ENCODE measurements at regions not wholly inside any gene's neighbourhood (a gene's known extent, or its start where the extent isn't known, plus 50 kb on each side); places are given as distances from the start of the nearest gene placed in this dataset.

DNA sequence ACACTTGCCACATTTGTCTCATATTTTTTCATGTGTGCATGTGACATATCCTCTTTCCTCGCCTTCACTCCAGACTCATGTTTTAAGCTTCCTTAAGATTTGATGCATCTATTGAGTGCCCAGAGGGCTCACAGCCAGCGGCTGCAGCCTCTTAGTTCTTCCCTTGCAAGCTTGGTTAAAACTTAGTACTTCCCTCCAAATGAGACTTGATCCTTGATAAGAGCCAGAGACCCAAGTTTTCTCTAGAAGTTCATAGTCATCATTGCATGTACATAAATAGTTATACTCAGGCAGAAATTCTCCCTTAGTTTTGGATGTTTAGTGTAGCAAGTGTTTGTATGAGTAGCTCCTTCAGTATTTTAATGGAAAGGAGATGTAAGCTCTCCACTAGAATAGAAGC is 337.6 kb upstream of the B3GALT2 start:
- H3K9ac ChIP-seq (ENCODE audit: low read length): no peak overlapping the region
- H3K27me3 ChIP-seq (ENCODE audit: insufficient read depth, low read length): no peaks in the 10 kb centered on the region
- TF ChIP-seq EZH2 (IDR thresholded peaks at IDR 0.05; ENCODE audit: borderline replicate concordance, low read length): no peak
- TF ChIP-seq, protein P1, sequence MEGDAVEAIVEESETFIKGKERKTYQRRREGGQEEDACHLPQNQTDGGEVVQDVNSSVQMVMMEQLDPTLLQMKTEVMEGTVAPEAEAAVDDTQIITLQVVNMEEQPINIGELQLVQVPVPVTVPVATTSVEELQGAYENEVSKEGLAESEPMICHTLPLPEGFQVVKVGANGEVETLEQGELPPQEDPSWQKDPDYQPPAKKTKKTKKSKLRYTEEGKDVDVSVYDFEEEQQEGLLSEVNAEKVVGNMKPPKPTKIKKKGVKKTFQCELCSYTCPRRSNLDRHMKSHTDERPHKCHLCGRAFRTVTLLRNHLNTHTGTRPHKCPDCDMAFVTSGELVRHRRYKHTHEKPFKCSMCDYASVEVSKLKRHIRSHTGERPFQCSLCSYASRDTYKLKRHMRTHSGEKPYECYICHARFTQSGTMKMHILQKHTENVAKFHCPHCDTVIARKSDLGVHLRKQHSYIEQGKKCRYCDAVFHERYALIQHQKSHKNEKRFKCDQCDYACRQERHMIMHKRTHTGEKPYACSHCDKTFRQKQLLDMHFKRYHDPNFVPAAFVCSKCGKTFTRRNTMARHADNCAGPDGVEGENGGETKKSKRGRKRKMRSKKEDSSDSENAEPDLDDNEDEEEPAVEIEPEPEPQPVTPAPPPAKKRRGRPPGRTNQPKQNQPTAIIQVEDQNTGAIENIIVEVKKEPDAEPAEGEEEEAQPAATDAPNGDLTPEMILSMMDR (IDR thresholded peaks at IDR 0.05; ENCODE audit: low read length): no peak
- H3K27ac ChIP-seq (ENCODE audit: low read depth, low read length, poor library complexity, severe bottlenecking): no peak overlapping the region
- no peaks in the 10 kb centered on the region for H3F3A ChIP-seq (ENCODE audit: insufficient read depth, low read length)
- H4K20me1 ChIP-seq (ENCODE audit: insufficient read depth, low read length): no peaks in the 10 kb centered on the region
- no peak overlapping the region for H2AFZ ChIP-seq (ENCODE audit: low read length)
- H3K9me3 ChIP-seq (ENCODE audit: low read length): 0 out of 2 replicates have a peak, but pooled peaks cover 3% of the 10 kb centered on the region
- H3K4me2 ChIP-seq (ENCODE audit: low read length): no peak overlapping the region
- no peak overlapping the region for H3K4me3 ChIP-seq (ENCODE audit: low read depth, low read length, poor library complexity, severe bottlenecking)
- no peaks in the 10 kb centered on the region for H3K36me3 ChIP-seq (ENCODE audit: insufficient read depth, low read length)
- H3K79me2 ChIP-seq (ENCODE audit: insufficient read depth, low read length): no peaks in the 10 kb centered on the region
- H3K4me1 ChIP-seq (ENCODE audit: insufficient read depth, low read length, severe bottlenecking): no peaks in the 10 kb centered on the region
- H3K9me2 ChIP-seq (ENCODE audit: low read depth, low read length): no peaks in the 10 kb centered on the region

DNA sequence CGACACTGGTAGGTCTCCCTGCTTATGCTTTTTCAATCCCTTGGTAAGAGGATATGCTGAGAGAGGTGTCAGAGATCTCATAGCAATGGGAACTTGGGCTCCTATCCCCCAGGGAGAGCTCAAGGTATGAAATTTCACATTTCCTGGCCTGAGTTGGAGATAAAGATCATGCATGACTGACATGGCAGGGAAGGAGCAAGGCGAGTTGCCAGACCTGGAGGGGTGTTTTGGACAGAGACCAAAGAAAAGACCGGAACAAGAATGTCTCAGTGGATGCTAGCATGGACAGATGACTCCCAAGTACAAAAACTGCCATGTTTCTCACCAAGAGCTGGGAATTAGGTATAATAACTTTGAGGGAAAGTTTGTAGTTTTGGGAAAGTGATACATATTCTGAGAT is 334.1 kb upstream of the B3GALT2 start:
- TF ChIP-seq, protein P1 (IDR thresholded peaks at IDR 0.05; ENCODE audit: low read length): no peak
- no peak for TF ChIP-seq EZH2 (IDR thresholded peaks at IDR 0.05; ENCODE audit: borderline replicate concordance, low read length)
- Histone ChIP-seq H3K36me3 (ENCODE audit: insufficient read depth, low read length) (no peaks in the 10 kb centered on the region), H3F3A (ENCODE audit: insufficient read depth, low read length) (no peaks in the 10 kb centered on the region), H3K27me3 (ENCODE audit: insufficient read depth, low read length) (no peaks in the 10 kb centered on the region), H3K9ac (ENCODE audit: low read length) (no peak overlapping the region), H3K4me3 (ENCODE audit: low read depth, low read length, poor library complexity, severe bottlenecking) (no peak overlapping the region), H3K9me2 (ENCODE audit: low read depth, low read length) (no peaks in the 10 kb centered on the region), H3K27ac (ENCODE audit: low read depth, low read length, poor library complexity, severe bottlenecking) (no peak overlapping the region), H4K20me1 (ENCODE audit: insufficient read depth, low read length) (no peaks in the 10 kb centered on the region), H3K4me2 (ENCODE audit: low read length) (no peak overlapping the region), H3K79me2 (ENCODE audit: insufficient read depth, low read length) (no peaks in the 10 kb centered on the region), H2AFZ (ENCODE audit: low read length) (0 out of 2 replicates have a peak overlapping the region, but pooled peaks have one; percentile 80), H3K9me3 (ENCODE audit: low read length) (0 out of 2 replicates have a peak, but pooled peaks cover 3% of the 10 kb centered on the region), H3K4me1 (ENCODE audit: insufficient read depth, low read length, severe bottlenecking) (no peaks in the 10 kb centered on the region)

DNA sequence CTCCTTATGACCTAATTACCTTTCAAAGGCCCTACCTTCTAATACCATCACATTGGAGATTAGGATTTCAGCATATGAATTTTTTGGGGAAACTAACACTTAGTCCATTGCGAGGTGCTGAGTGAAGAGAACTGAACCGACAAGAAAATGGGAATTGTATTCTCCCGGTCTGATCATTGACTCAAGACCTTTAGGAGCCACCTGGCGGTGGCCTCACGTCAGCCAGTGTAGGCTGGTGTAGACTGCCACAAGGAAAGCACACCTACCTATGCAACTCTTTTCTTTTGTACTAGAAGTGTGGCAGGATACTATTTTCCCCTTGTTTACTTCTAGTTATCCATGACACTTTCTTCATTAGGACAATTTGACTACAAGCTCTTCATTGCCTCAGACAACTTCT is 333.5 kb upstream of the B3GALT2 start:
- Histone ChIP-seq H3K36me3 (ENCODE audit: insufficient read depth, low read length) (no peaks in the 10 kb centered on the region), H4K20me1 (ENCODE audit: insufficient read depth, low read length) (no peaks in the 10 kb centered on the region), H3K9ac (ENCODE audit: low read length) (no peak overlapping the region), H3K27me3 (ENCODE audit: insufficient read depth, low read length) (no peaks in the 10 kb centered on the region), H2AFZ (ENCODE audit: low read length) (0 out of 2 replicates have a peak overlapping the region, but pooled peaks have one; percentile 80), H3K27ac (ENCODE audit: low read depth, low read length, poor library complexity, severe bottlenecking) (no peak overlapping the region), H3K9me2 (ENCODE audit: low read depth, low read length) (no peaks in the 10 kb centered on the region), H3K9me3 (ENCODE audit: low read length) (no peaks in the 10 kb centered on the region), H3K4me2 (ENCODE audit: low read length) (no peak overlapping the region), H3K4me1 (ENCODE audit: insufficient read depth, low read length, severe bottlenecking) (no peaks in the 10 kb centered on the region), H3K4me3 (ENCODE audit: low read depth, low read length, poor library complexity, severe bottlenecking) (no peak overlapping the region), H3F3A (ENCODE audit: insufficient read depth, low read length) (no peaks in the 10 kb centered on the region), H3K79me2 (ENCODE audit: insufficient read depth, low read length) (no peaks in the 10 kb centered on the region)
- TF ChIP-seq, protein P1 (IDR thresholded peaks at IDR 0.05; ENCODE audit: low read length): peak; percentile 19; the same call in 1 of the 2 replicates
- no peak for TF ChIP-seq EZH2 (IDR thresholded peaks at IDR 0.05; ENCODE audit: borderline replicate concordance, low read length)
